Loucy (cell line): ENCODE measurements at regions not wholly inside any gene's neighbourhood (a gene's known extent, or its start where the extent isn't known, plus 50 kb on each side); places are given as distances from the start of the nearest gene placed in this dataset.

Experiments
- CTCF ChIP-seq: fragments of 200-600 bp; sonication (generic); conservative IDR thresholded peaks from 2 replicates; pipeline ENCODE4 v1.5.1; 2014; ENCODE audit warnings: mild to moderate bottlenecking, antibody characterized with exemption, low read length
- EZH2phosphoT487 ChIP-seq: fragments of 200-600 bp; IDR thresholded peaks from 2 replicates; pipeline ENCODE4 v1.6.1; 2018; ENCODE audit warnings: antibody characterized with exemption, mild to moderate bottlenecking, moderate library complexity, borderline replicate concordance

- no peak for TF ChIP-seq CTCF
- no peak for TF ChIP-seq EZH2phosphoT487
Observed at GRCh38 chr6:40916845-40917244, 122.2 kb downstream of the UNC5CL start.
